ENCODE measurements at regions not wholly inside any gene's neighbourhood (a gene's known extent, or its start where the extent isn't known, plus 50 kb on each side); places are given as distances from the start of the nearest gene placed in this dataset.

DNA sequence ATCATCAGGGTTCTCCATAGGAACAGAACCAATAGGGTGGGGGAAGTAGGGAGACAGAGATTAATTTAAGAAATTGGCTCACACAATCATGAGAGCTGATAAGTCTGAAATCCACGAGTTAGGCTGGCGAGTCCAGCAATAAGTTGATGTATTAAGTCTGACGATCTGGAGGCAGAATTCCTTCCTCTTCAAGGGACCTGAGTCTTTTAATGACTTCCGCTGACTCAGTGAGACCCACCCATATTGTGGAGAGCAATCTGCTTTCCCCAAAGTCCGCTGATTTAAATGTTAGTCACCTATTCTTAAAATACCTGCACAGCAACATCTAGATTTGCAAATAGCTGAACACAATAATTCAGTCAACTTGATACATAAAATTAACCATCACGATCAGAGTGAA is 97.8 kb downstream of the SPTSSA start:
- Histone ChIP-seq H3K4me3 (ENCODE audit: low read depth in 1 of 2, low read length in 1 of 2) (no peak overlapping the region), H3K27me3 (no peaks in the 10 kb centered on the region), H3K4me1 (ENCODE audit: control insufficient read depth in 1 of 2, insufficient read depth in 1 of 2, low read depth in 1 of 2, low read length in 1 of 2) (peaks cover 21 to 26% of the 10 kb centered on the region in 2 experiments), H3K9me3 (no peaks in the 10 kb centered on the region), H3K36me3 (no peaks in the 10 kb centered on the region), H3K27ac (no peak overlapping the region)
- TF ChIP-seq CTCF (IDR thresholded peaks at IDR 0.05) = no peak

- no peak overlapping the region for H3K27ac ChIP-seq
- no peak for TF ChIP-seq CTCF (IDR thresholded peaks at IDR 0.05)
- H3K4me3 ChIP-seq (ENCODE audit: low read depth in 1 of 2, low read length in 1 of 2) = no peak overlapping the region
- no peaks in the 10 kb centered on the region for H3K9me3 ChIP-seq
- no peaks in the 10 kb centered on the region for H3K36me3 ChIP-seq
- no peaks in the 10 kb centered on the region for H3K27me3 ChIP-seq
- peaks cover 16 to 21% of the 10 kb centered on the region in 2 experiments for H3K4me1 ChIP-seq (ENCODE audit: control insufficient read depth in 1 of 2, insufficient read depth in 1 of 2, low read depth in 1 of 2, low read length in 1 of 2)
These were observed 98.3 kb downstream of the SPTSSA start for GRCh38 chr14:34363733-34364134.

DNA sequence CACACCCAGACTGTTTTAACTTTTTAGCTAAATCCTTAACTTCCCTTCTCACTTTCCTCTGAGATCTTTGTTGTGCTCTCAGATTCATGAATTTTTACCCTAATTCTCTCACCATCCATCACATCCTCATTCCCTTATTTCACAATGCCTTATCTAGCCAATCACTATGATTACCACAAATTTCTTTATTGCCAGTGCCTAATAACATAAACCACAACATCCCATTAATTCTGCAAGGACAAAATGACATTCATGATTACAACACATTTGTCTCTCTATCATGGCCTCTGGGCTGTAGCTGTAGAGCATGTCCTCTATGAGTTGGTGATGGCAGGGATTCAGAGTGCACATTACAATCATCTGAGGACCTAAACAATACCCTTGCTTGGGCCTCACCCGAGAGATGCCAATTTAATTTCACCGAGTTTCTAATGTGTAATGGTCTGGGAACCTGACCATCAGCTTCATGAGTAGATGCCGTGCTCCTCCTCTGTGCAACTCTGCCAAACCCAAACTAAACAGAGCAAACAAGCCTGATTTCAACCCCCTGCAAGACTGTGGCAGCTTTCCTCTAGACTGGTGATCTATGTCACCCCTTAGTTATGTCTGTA is 99.3 kb downstream of the SPTSSA start:
- Histone ChIP-seq H3K36me3 (no peaks in the 10 kb centered on the region), H3K4me1 (ENCODE audit: control insufficient read depth in 1 of 2, insufficient read depth in 1 of 2, low read depth in 1 of 2, low read length in 1 of 2) (peaks cover 8 to 13% of the 10 kb centered on the region in 2 experiments), H3K9me3 (no peaks in the 10 kb centered on the region), H3K27me3 (no peaks in the 10 kb centered on the region), H3K4me3 (ENCODE audit: low read depth in 1 of 2, low read length in 1 of 2) (no peak overlapping the region), H3K27ac (no peak overlapping the region)
- no peak for TF ChIP-seq CTCF (IDR thresholded peaks at IDR 0.05)

GRCh38 chr14:34361504-34362011 is 100.5 kb downstream of the SPTSSA start:
- no peak for TF ChIP-seq CTCF (IDR thresholded peaks at IDR 0.05)
- Histone ChIP-seq H3K36me3 (no peaks in the 10 kb centered on the region), H3K27ac (no peak overlapping the region), H3K27me3 (no peaks in the 10 kb centered on the region), H3K4me1 (ENCODE audit: control insufficient read depth in 1 of 2, insufficient read depth in 1 of 2, low read depth in 1 of 2, low read length in 1 of 2) (peaks cover 8 to 13% of the 10 kb centered on the region in 2 experiments), H3K9me3 (no peaks in the 10 kb centered on the region), H3K4me3 (ENCODE audit: low read depth in 1 of 2, low read length in 1 of 2) (no peak overlapping the region)

GRCh38 chr14:34359420-34360117 is 102.5 kb downstream of the SPTSSA start:
- no peaks in the 10 kb centered on the region for H3K36me3 ChIP-seq
- TF ChIP-seq CTCF (IDR thresholded peaks at IDR 0.05) = no peak
- H3K27ac ChIP-seq = no peak overlapping the region
- H3K9me3 ChIP-seq = no peaks in the 10 kb centered on the region
- H3K4me1 ChIP-seq (ENCODE audit: control insufficient read depth in 1 of 2, insufficient read depth in 1 of 2, low read depth in 1 of 2, low read length in 1 of 2) = peaks cover 8 to 13% of the 10 kb centered on the region in 2 experiments
- no peak overlapping the region for H3K4me3 ChIP-seq (ENCODE audit: low read depth in 1 of 2, low read length in 1 of 2)
- no peaks in the 10 kb centered on the region for H3K27me3 ChIP-seq
